ENCODE measurements at regions not wholly inside any gene's neighbourhood (a gene's known extent, or its start where the extent isn't known, plus 50 kb on each side); places are given as distances from the start of the nearest gene placed in this dataset.

- TF ChIP-seq CTCF (IDR thresholded peaks at IDR 0.05), result no peak
- TF ChIP-seq POLR2A (IDR thresholded peaks at IDR 0.05), result no peak
Observed at GRCh38 chr2:144642131-144642530, 122.2 kb upstream of the ZEB2 start.
